Midbrain (tissue), 1 donor: ENCODE measurements at regions not wholly inside any gene's neighbourhood (a gene's known extent, or its start where the extent isn't known, plus 50 kb on each side); places are given as distances from the start of the nearest gene placed in this dataset.

Experiments
- DNase-seq: peaks from one replicate; lab custom pipeline; 2025; lab: John Stamatoyannopoulos, UW

DNA sequence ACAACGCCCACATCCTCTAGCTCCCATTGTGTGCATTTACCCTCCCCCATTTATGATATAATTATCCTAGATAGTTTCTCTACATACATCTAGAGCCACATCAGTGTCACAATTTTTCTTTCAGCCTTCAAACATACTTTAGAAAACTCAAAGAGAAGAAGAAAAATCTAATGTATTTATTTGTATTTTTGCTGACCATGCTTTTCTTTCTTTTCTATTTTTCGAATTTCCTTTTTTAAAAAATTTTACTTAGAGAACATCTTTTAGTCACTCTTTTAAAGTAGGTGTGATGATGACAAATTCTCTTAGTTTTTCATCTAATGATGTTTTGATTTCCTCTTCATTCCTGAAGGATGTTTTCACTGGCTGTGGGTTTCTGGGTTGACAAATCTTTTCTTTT, 117.0 kb upstream of the CHL1 start:
- no peak for DNase-seq

GRCh38 chr3:82508-82907, 114.1 kb upstream of the CHL1 start:
- DNase-seq: no peak

DNA sequence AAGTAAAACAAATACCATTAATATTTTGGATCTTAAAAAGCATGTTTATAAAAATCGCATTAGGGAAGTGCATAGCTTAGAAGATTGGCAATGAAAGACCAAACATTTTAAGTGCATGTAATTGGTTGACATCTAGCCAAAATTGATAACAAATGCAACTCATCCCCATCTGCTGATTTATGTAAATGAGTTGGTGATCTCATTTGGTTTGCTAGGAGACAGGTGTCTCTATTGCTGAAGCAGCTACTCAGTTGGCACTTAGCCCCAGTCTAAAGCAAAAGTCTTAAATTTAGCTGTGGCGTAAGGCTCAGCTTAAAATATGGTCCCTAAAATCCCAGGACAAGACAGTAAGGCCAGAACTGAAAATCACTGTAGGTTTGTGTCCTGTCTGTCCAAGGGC, 113.5 kb upstream of the CHL1 start:
- no peak for DNase-seq

DNA sequence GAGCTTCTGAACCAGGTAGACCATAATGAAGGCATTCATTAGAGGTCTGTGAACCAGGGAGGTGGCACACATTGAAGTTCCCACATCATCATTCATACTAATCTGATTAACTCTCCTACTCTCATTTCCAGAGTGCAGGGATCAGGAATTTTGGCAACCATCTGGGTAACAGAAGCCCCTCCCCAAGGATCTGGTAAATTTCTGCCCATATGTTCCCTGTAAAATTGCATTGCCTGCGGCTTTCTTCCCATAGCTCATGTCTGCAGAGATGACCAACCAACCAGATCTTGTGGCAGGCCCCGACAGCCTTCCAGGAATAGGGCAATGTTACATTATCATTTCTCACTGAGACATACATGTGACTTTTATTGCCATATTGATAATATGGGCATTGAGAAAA, 111.4 kb upstream of the CHL1 start:
- no peak for DNase-seq

DNA sequence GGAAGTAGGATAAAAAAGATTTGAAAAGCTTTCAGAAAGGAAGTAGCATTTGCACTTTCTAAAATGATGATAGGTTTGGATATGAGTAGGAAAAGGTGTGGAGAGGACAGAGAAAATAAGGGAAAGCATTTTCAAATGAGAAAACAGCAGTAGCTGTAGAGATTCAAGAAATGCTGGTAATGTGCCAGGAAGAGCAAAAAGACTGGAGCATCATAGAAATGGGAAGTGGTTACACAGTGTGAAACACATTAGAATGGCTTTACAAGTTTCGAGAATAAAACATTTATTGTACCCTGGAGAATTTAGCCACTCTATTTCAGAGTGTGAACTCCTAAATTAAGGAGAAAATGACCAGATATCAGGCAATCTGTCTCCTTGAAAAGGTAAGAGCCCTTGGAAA, 108.3 kb upstream of the CHL1 start:
- no peak for DNase-seq

DNA sequence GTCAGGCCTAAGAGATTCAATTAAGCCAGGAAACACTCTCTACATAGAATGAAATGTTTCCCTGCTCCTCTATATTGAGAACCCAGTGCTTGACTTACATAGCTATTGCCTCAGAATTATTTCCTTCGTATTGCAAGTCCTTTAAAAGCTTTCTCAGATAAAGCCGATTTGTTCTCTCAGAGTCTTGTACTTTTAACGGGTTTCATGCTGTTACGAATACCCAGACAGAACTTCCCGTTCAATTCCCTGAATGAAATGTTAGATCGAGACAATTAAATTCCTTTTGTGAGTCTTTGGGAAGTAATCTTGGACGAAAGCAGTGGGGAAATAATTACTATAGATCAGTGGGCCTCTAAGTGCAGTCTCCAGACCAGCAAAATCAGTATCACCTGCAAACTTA, 102.8 kb upstream of the CHL1 start:
- no peak for DNase-seq

DNA sequence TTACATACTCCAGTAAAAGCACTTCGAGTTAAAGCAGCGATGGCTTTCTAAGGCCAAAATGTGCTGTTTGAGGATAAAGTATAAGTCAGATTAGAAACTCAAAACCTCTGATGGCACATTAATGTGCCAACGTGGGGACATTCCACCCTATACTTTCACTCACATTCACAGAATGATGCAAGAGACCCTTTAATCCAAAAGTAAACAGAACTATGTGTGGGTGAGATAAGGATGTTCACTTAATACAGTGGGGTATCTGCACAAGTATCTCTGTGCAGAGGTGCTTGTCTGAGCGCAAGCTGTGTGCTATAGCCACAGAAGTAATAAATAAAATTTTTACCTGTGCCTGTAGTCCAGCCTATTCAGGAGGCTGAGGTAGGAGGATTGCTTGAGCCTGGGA, 100.3 kb upstream of the CHL1 start:
- DNase-seq: no peak

DNA sequence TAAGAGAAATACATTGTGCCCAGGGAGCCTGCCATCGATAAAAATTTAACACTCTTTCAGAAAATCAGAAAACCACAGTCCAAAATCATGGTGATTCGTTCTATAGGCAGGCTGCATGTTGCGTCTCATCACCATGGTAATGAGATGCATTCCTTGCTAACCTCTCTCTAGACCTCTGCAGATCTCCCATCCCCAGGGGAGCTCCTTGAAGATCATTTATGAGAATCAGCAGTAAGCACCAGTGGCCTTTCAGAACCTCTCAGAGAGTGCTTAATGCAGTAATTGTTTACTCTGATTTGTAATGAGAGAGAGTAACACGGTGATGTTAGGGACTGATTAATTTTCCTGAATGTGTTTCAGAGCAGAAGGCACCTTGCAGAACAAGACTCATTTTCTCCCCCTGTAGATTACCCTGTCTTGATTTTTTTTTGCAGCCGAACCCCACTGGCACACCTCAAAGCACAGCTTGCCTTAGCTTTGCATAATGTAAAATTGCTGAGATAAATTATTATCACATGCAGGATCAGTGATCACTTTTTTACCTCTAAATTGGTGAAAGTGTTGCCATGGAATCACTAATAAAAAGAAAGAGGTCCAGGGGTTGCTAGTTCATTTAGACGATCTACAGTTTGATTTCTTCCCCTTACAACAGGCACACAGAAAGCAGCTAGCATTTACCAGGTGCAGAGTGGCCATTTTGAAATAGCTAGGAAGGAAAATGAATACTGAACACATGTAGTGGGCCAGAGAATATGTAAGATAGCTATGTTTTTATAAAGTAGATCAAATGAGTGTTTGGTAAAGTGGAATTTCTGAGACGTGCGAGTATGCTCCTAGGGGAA, 98.9 kb upstream of the CHL1 start:
- no peak for DNase-seq

DNA sequence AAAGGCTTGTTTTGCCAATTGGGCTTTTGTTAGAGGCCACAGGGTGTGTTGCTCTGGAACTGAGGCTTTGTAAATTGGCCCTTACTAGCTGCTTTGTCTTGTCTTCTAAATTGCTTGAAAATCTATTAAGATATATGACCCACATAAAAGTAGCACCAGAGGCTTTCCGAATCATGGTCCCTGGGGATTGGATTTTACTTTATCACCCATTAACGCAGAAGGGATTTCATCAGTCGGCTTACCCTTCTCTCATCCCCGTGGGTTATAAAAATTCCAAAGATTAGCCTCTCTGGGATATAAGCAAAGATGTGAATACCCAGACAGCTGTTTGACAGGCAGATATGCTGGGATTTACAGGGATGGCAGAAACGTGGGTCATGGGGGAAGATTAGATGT, 98.3 kb upstream of the CHL1 start:
- DNase-seq: no peak

DNA sequence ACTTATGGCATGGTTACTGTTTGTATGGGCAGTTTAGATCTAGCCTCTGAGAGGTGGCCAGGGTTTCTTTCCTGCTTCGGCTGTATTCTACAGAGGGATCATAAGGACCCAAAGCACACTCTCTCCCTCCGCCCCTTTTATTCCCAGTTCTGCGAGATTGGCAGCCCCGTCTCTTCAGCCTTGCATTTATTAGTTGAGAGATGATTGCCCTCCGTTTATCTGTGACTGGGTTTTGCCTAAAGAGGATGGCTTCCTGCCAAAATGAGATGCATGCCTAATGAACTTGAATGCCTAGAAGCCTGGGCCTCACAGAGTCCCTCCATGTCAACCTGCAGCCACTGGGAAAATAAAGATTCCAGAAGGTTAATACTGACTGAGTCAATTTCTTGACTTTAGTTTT, 97.1 kb upstream of the CHL1 start:
- no peak for DNase-seq

- DNase-seq: no peak
Measured at GRCh38 chr3:102484-102883, 94.1 kb upstream of the CHL1 start.

DNA sequence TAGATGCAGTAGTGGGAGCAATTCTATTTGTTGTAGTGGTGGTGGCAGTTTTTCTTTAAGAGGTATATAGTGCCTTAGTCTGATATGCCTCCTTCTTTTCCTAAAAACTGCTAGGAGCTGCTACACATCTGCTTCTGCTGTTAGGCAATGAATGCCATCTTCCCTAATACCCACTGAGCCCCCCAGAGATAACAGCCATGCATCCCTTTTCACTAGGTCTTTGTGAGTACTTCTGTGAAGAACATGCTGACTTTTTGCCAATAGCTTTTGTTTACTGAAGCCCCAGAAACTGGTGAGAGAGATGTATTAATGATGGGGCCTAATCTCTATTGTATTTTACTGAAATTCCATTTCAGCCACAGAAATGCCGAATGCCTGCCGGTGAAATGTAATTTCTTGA, 92.6 kb upstream of the CHL1 start:
- no peak for DNase-seq

GRCh38 chr3:105585-105984, 91.0 kb upstream of the CHL1 start:
- DNase-seq: no peak

DNA sequence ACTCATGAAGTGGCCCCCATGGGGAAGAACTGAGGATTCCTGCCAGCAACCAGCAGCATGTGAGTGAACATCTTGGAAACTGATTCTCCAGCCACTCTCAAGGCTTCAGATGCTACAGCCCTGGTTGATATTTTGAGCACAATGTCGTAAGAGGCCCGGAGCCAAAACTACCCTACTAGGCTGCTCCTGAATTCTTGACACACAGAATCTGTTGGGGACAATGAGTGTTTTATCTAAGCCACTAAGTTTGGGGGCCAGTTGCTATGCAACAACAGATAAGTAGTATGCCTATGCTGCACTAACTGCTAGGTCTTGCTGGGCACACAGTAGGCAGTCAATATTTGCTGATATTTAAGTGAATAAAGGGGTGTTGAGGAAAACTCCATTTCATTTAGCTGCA, 89.9 kb upstream of the CHL1 start:
- DNase-seq: no peak

GRCh38 chr3:111143-112069, 85.2 kb upstream of the CHL1 start:
- DNase-seq: no peak

DNA sequence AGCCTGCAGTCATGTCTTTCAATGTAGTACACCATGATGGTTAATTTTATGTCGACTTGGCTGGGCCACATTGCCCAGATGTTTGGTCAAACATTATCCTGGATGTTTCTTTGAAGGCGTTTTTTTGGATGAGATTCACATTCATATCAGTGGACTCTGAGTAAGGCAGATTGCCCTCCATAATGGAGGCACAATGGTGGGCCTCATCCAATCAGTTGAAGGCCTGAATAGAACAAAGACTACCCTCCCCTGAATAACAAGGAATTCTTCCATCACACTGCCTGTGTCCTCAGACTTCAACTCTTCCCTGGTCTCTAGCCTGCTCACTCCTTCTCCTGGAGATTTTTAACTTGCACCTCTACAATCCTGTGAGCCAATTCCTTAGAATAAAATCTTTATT, 83.8 kb upstream of the CHL1 start:
- DNase-seq: no peak

- DNase-seq: no peak
Measured at GRCh38 chr3:118666-119065, 77.9 kb upstream of the CHL1 start.

- DNase-seq: no peak
Measured at GRCh38 chr3:123341-123740, 73.2 kb upstream of the CHL1 start.

GRCh38 chr3:124557-125179, 71.9 kb upstream of the CHL1 start:
- DNase-seq: no peak

GRCh38 chr3:128515-129172, 67.9 kb upstream of the CHL1 start:
- no peak for DNase-seq

DNA sequence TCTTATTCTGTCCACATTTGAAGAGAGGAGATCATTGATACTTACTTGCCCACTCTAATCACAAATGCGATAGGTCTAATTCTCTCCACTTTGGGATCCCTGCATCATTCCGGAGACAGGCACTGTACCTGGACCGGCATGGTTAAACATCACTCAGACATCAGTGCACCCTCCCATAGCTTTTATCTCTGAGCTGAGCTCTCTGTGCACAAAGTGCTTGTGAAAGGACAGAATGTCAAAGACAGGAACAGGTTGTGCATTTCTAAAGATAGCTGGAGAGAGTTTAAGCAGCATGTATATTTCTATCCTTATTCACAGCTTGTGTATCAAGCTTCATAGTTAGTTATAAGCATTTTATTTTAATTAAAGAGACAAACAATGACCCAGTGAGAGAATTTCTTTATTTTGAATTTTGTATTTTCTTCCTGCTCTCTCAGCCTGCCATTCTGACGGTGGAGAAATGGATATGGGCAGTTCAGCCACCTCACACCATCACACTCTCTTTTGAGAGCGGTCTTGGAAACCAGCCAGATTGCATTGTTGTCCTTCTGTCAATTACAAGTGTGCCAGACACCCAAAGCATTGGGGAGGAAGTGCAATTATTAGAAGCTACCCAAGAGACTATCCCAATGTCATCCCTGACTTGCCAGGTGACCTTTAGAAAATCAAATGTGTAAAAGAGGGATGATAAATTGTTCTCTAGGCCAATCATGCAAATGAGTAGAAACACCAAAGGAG, 65.2 kb upstream of the CHL1 start:
- no peak for DNase-seq

GRCh38 chr3:132378-132777, 64.2 kb upstream of the CHL1 start:
- no peak for DNase-seq
